ENCODE measurements at regions not wholly inside any gene's neighbourhood (a gene's known extent, or its start where the extent isn't known, plus 50 kb on each side); places are given as distances from the start of the nearest gene placed in this dataset.

GRCh38 chr9:97763874-97764273 lies 66.7 kb upstream of the XPA start:
- Histone ChIP-seq H3K9me3 (ENCODE audit: control insufficient read depth in 4 of 4, low read length in 3 of 4) (no peaks in the 10 kb centered on the region), H3K36me3 (ENCODE audit: control insufficient read depth in 4 of 4, insufficient read depth in 3 of 4, low read depth in 1 of 4, low read length in 3 of 4) (no peaks in the 10 kb centered on the region), H3K27ac (ENCODE audit: low read depth in 1 of 2, low read length in 2 of 2) (no peak overlapping the region), H3K4me1 (ENCODE audit: control insufficient read depth in 4 of 4, insufficient read depth in 4 of 4, low read length in 3 of 4) (peaks cover 6 to 15% (median 13%) of the 10 kb centered on the region in 4 donors), H3K4me3 (ENCODE audit: low read depth in 1 of 3, low read length in 3 of 3) (no peak overlapping the region), H3K27me3 (ENCODE audit: control insufficient read depth in 4 of 4, insufficient read depth in 4 of 4, low read length in 3 of 4) (no peaks in the 10 kb centered on the region), H3K9ac (ENCODE audit: low read depth in 1 of 2, low read length in 2 of 2) (no peak overlapping the region)
- WGBS, result 88% methylated on average over 4 of the region's 4 CpGs
- no peak for DNase-seq (ENCODE audit: low spot score)
- TF ChIP-seq ZBTB33 (IDR thresholded peaks at IDR 0.05), result no peak
- no peak for TF ChIP-seq ATF3 (IDR thresholded peaks at IDR 0.05)
- TF ChIP-seq, protein P1, sequence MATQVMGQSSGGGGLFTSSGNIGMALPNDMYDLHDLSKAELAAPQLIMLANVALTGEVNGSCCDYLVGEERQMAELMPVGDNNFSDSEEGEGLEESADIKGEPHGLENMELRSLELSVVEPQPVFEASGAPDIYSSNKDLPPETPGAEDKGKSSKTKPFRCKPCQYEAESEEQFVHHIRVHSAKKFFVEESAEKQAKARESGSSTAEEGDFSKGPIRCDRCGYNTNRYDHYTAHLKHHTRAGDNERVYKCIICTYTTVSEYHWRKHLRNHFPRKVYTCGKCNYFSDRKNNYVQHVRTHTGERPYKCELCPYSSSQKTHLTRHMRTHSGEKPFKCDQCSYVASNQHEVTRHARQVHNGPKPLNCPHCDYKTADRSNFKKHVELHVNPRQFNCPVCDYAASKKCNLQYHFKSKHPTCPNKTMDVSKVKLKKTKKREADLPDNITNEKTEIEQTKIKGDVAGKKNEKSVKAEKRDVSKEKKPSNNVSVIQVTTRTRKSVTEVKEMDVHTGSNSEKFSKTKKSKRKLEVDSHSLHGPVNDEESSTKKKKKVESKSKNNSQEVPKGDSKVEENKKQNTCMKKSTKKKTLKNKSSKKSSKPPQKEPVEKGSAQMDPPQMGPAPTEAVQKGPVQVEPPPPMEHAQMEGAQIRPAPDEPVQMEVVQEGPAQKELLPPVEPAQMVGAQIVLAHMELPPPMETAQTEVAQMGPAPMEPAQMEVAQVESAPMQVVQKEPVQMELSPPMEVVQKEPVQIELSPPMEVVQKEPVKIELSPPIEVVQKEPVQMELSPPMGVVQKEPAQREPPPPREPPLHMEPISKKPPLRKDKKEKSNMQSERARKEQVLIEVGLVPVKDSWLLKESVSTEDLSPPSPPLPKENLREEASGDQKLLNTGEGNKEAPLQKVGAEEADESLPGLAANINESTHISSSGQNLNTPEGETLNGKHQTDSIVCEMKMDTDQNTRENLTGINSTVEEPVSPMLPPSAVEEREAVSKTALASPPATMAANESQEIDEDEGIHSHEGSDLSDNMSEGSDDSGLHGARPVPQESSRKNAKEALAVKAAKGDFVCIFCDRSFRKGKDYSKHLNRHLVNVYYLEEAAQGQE (IDR thresholded peaks at IDR 0.05), result no peak
- no peak for TF ChIP-seq SP1 (IDR thresholded peaks at IDR 0.05)

- peak; percentile 13 for DNase-seq (ENCODE audit: low spot score)
- Histone ChIP-seq H3K27ac (ENCODE audit: low read depth in 1 of 2, low read length in 2 of 2) (no peak overlapping the region), H3K9ac (ENCODE audit: low read depth in 1 of 2, low read length in 2 of 2) (no peak overlapping the region), H3K4me3 (ENCODE audit: low read depth in 1 of 3, low read length in 3 of 3) (no peak overlapping the region), H3K9me3 (ENCODE audit: control insufficient read depth in 4 of 4, low read length in 3 of 4) (no peaks in the 10 kb centered on the region), H3K27me3 (ENCODE audit: control insufficient read depth in 4 of 4, insufficient read depth in 4 of 4, low read length in 3 of 4) (no peaks in the 10 kb centered on the region), H3K36me3 (ENCODE audit: control insufficient read depth in 4 of 4, insufficient read depth in 3 of 4, low read depth in 1 of 4, low read length in 3 of 4) (no peaks in the 10 kb centered on the region), H3K4me1 (ENCODE audit: control insufficient read depth in 4 of 4, insufficient read depth in 4 of 4, low read length in 3 of 4) (no peaks in the 10 kb centered on the region)
- WGBS, result 94% methylated on average over 2 of the region's 2 CpGs
- TF ChIP-seq YY1 (IDR thresholded peaks at IDR 0.05) (no peak), MAX (IDR thresholded peaks at IDR 0.05) (no peak), RAD21 (IDR thresholded peaks at IDR 0.05) (no peak), RXRA (IDR thresholded peaks at IDR 0.05) (no peak), ATF3 (IDR thresholded peaks at IDR 0.05) (no peak), ZBTB33 (IDR thresholded peaks at IDR 0.05) (no peak), HNF4G (IDR thresholded peaks at IDR 0.05) (no peak)
Observed at GRCh38 chr9:97766092-97766491, 69.0 kb upstream of the XPA start.

All from liver (tissue), 7 donors.